ENCODE measurements at regions not wholly inside any gene's neighbourhood (a gene's known extent, or its start where the extent isn't known, plus 50 kb on each side); places are given as distances from the start of the nearest gene placed in this dataset.

DNA sequence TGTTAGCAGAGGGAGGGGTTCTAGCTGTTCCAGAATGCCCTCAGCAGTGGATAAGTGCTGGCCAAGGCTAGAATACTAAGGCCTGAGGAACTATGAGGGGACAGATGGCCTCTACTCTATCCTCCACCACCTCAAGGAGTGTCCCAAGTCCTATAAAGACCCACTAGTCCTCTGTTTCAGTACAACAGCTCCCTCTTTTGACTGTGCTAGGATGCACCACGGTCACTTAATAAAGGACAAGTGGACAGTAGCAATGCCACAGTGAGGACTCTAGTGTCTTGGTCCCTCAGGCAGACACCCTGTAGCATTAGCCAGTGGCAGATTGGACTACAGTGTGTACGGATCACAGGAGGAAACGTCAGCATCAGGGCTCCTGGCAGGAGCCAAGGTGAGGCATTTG lies 171.8 kb upstream of the PROK2 start:
- no peak for TF ChIP-seq CTCF (IDR thresholded peaks at IDR 0.05)
- TF ChIP-seq POLR2A (IDR thresholded peaks at IDR 0.05), result no peak
- no peak for TF ChIP-seq POLR2AphosphoS5 (IDR thresholded peaks at IDR 0.05)

Measured in gastroesophageal sphincter (tissue), 3 donors.